ENCODE measurements at regions not wholly inside any gene's neighbourhood (a gene's known extent, or its start where the extent isn't known, plus 50 kb on each side); places are given as distances from the start of the nearest gene placed in this dataset.

DNA sequence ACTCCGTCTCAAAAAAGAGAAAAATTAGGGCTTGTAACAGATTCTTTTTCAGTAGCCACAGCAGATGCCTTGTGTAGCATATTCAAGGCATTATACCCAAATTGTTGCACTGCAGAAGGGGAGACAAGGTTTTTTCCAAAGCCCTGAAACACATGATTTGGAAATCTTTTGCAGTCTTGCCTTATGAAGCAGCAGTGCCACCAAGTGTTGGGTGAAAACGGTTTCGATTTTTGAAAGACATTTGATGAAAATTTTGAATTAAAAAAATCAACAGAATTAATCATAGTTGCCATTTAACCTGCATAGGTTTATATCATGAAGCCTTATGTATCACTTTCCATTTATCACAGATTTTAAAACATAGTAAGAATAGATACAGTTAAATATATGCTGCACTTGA is 479.5 kb downstream of the TAF11L14 start:
- no peaks in the 10 kb centered on the region for H3K27me3 Mint-ChIP-seq
- no peaks in the 10 kb centered on the region for H3K36me3 Mint-ChIP-seq
- no peaks in the 10 kb centered on the region for H3K4me1 Mint-ChIP-seq
- H3K27ac Mint-ChIP-seq, result no peak overlapping the region
- H3K4me3 Mint-ChIP-seq, result no peak overlapping the region
- H3K9me3 Mint-ChIP-seq, result no peaks in the 10 kb centered on the region

- H3K9me3 Mint-ChIP-seq, result no peaks in the 10 kb centered on the region
- peaks cover 2% of the 10 kb centered on the region for H3K27me3 Mint-ChIP-seq
- H3K36me3 Mint-ChIP-seq, result no peaks in the 10 kb centered on the region
- H3K4me3 Mint-ChIP-seq, result no peak overlapping the region
- no peak overlapping the region for H3K27ac Mint-ChIP-seq
- H3K4me1 Mint-ChIP-seq, result no peaks in the 10 kb centered on the region
Measured at GRCh38 chr5:18114151-18114757, 480.0 kb downstream of the TAF11L14 start.

- H3K27me3 Mint-ChIP-seq, result peaks cover 2% of the 10 kb centered on the region
- peaks cover 0 to 2% (median 0%) of the 10 kb centered on the region in 3 donors for H3K4me1 Mint-ChIP-seq
- H3K4me3 Mint-ChIP-seq, result no peak overlapping the region
- H3K36me3 Mint-ChIP-seq, result no peaks in the 10 kb centered on the region
- H3K9me3 Mint-ChIP-seq, result peaks cover 0 to 5% (median 0%) of the 10 kb centered on the region in 3 donors
- no peak overlapping the region for H3K27ac Mint-ChIP-seq
Measured at GRCh38 chr5:18117968-18118367, 483.7 kb downstream of the TAF11L14 start.

DNA sequence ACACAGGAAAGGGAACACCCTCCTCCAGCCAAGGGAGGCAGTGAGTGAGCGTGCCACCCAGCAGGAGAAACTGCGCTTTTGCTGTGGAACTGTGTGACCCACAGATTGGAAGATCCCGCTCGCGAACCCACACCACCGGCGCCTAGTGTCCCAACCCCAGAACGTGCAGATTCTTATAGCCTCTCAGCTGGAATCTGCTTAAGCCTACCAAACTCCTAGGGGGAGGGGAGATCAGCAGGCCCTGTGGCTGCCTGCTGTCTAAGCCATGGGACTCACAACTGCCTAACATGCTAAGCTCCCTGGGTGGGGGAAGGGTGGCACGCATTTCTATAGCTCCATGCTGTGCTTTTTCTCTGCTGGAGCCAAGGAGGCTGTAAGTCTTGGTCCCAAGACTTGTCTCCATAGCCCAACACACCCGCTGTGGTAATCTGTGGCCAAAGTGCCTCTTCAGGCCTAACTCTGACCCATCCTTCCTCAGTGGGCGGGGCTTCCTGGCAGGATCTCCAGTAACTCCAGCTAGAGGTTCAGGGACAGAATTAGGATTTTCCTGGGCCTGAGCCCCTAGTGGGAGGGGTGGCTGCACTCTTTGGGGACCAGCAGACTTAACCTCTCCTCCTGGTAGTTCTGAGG is 485.0 kb downstream of the TAF11L14 start:
- Mint-ChIP-seq H3K4me1 (peaks cover 0 to 2% (median 0%) of the 10 kb centered on the region in 3 donors), H3K4me3 (no peak overlapping the region), H3K9me3 (peaks cover 0 to 5% (median 5%) of the 10 kb centered on the region in 3 donors), H3K27ac (no peak overlapping the region), H3K27me3 (peaks cover 2% of the 10 kb centered on the region), H3K36me3 (peaks cover 1% of the 10 kb centered on the region)

GRCh38 chr5:18141222-18141621 is 507.0 kb downstream of the TAF11L14 start:
- Mint-ChIP-seq H3K27me3 (peaks cover 2% of the 10 kb centered on the region), H3K4me1 (no peaks in the 10 kb centered on the region), H3K27ac (no peak overlapping the region), H3K4me3 (no peak overlapping the region), H3K9me3 (peaks cover 6 to 14% (median 9%) of the 10 kb centered on the region in 3 donors), H3K36me3 (no peaks in the 10 kb centered on the region)

GRCh38 chr5:18142831-18143230 is 508.6 kb downstream of the TAF11L14 start:
- Mint-ChIP-seq H3K4me3 (no peak overlapping the region), H3K9me3 (peaks cover 6 to 12% (median 6%) of the 10 kb centered on the region in 3 donors), H3K4me1 (no peaks in the 10 kb centered on the region), H3K36me3 (no peaks in the 10 kb centered on the region), H3K27me3 (peaks cover 2% of the 10 kb centered on the region), H3K27ac (no peak overlapping the region)

DNA sequence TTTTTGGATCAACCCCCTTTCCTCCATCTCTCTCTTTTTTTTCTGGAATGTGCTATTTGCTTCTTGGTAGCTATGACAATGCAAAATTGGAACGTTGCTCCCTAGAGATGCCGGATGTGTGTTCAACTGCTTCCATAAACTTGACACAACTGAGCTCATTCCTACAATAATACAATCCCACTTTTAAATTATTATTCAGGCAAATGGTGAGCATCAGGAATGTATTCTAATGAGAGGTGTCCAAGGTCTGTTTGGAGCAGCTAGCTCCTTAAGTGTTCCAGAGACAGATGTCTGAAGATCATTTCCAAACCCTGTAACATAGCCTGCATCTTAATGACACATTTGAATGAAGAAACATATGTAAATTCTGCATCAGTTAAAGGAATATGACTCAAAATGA is 518.4 kb downstream of the TAF11L14 start:
- no peaks in the 10 kb centered on the region for H3K4me1 Mint-ChIP-seq
- H3K27ac Mint-ChIP-seq, result no peak overlapping the region
- peaks cover 4 to 7% (median 4%) of the 10 kb centered on the region in 3 donors for H3K9me3 Mint-ChIP-seq
- H3K27me3 Mint-ChIP-seq, result no peaks in the 10 kb centered on the region
- H3K4me3 Mint-ChIP-seq, result no peak overlapping the region
- H3K36me3 Mint-ChIP-seq, result peaks cover 1% of the 10 kb centered on the region

DNA sequence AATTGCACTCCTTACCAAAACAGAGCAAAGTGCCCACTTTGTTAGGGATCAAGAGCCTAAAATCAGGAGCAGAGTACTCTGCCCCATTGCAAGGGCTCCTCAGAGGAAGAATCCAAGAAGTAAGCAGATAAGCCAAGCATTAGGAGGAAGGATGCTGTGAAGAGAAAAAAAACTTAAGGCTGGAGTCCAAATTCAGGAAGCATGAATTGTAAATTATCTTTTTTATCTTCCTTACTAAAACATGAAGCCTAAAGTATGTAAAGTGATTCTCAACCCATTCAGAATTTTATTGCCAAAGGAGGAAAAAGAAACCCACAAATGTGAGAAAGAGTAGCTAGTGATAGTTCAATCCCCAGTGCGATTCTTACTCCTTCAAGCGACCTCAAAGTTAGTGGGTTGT is 523.9 kb downstream of the TAF11L14 start:
- H3K27ac Mint-ChIP-seq, result peak overlapping the region in 1 of 3 donors; percentile 50
- H3K9me3 Mint-ChIP-seq, result peaks cover 2 to 11% (median 6%) of the 10 kb centered on the region in 3 donors
- no peaks in the 10 kb centered on the region for H3K27me3 Mint-ChIP-seq
- no peak overlapping the region for H3K4me3 Mint-ChIP-seq
- peaks cover 2% of the 10 kb centered on the region for H3K36me3 Mint-ChIP-seq
- H3K4me1 Mint-ChIP-seq, result no peaks in the 10 kb centered on the region

DNA sequence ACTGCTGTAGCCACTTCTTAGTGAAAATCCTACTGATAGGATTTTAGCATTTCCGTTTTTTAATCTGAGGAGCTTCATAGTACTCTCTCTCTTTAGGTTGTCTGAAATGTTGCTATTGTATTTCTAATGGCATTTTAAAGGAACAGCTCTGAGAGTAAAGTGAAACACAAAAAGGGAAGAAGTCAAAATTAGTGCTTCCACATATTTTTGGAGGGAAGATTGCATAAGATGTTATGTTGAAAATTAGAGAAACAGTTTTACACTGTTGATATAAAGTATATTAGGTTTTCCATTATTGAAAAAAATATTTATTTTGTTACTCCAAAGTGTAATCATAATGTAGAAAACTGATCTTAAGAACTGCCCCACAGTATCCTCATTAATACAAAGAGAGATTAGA is 525.1 kb downstream of the TAF11L14 start:
- Mint-ChIP-seq H3K36me3 (peaks cover 2% of the 10 kb centered on the region), H3K9me3 (peaks cover 2 to 7% (median 6%) of the 10 kb centered on the region in 3 donors)

DNA sequence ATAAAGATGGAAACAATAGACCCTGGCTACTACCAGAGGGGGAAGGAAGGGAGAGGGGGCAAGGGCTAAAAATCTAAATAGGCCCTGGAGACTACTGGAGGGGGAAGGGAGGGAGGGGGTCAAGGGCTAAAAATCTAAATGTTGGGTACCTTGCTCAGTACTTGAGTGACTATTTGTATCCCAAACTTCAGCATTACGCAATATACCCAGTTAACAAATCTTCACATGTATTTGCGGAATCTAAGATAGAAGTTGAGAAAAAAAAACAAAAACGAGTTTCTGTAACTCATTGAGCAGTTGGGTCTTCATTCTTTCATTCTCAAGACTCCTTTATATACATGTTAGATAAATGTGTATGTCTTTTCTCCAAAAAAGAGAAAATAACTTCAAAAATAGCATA is 537.4 kb downstream of the TAF11L14 start:
- Mint-ChIP-seq H3K9me3 (peaks cover 7 to 20% (median 10%) of the 10 kb centered on the region in 3 donors), H3K27ac (no peak overlapping the region)

More for the DNA sequence above, 525.1 kb downstream of the TAF11L14 start:
- Mint-ChIP-seq H3K27me3 (no peaks in the 10 kb centered on the region), H3K27ac (no peak overlapping the region), H3K4me1 (no peaks in the 10 kb centered on the region), H3K4me3 (no peak overlapping the region)

DNA sequence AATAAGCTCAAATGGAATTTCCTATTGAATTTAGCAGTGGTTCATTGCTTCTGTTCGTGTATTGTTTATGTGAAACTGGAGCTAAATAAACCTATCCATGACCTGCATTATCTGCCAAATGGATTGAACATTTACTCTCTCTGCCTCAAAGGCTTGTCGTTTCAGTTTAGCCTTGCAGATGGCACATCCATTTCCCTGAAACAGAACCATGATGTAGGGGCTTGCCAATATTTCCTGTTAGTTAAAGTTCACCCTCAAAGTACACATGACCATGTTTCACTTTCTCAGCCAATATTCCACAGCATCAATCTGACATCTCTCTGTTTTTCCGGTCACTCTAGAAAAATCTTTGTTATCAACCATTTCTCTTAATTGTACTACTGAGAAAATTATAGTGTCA is 545.3 kb downstream of the TAF11L14 start:
- H3K27me3 Mint-ChIP-seq, result no peaks in the 10 kb centered on the region
- no peaks in the 10 kb centered on the region for H3K36me3 Mint-ChIP-seq
- H3K4me3 Mint-ChIP-seq, result no peak overlapping the region
- no peak overlapping the region for H3K27ac Mint-ChIP-seq
- peaks cover 0 to 7% (median 3%) of the 10 kb centered on the region in 3 donors for H3K9me3 Mint-ChIP-seq
- H3K4me1 Mint-ChIP-seq, result no peaks in the 10 kb centered on the region

More for the DNA sequence above, 537.4 kb downstream of the TAF11L14 start:
- Mint-ChIP-seq H3K4me3 (no peak overlapping the region), H3K27me3 (no peaks in the 10 kb centered on the region), H3K36me3 (no peaks in the 10 kb centered on the region), H3K4me1 (peaks cover 0 to 1% (median 0%) of the 10 kb centered on the region in 3 donors)

DNA sequence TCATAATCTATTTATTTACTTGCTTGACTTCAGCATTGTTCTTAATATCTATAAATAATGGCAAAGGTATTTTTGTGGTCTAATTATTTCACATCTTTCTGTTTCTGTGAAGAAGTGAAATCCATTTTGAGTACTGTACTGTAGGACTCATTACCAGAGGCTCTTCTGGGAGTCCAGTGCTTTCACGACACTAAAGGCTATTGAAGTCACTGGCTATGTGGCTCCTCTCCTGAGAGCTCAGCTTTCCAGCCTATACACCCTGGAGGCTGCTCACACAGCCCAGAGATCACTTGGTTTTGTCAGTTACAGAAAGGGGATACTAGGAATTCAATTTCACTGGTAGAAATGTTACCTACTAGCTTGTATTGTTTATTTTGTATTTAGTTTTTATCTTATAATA is 547.3 kb downstream of the TAF11L14 start:
- Mint-ChIP-seq H3K27me3 (no peaks in the 10 kb centered on the region), H3K4me3 (no peak overlapping the region), H3K9me3 (peaks cover 0 to 7% (median 3%) of the 10 kb centered on the region in 3 donors), H3K36me3 (no peaks in the 10 kb centered on the region), H3K4me1 (no peaks in the 10 kb centered on the region), H3K27ac (no peak overlapping the region)

DNA sequence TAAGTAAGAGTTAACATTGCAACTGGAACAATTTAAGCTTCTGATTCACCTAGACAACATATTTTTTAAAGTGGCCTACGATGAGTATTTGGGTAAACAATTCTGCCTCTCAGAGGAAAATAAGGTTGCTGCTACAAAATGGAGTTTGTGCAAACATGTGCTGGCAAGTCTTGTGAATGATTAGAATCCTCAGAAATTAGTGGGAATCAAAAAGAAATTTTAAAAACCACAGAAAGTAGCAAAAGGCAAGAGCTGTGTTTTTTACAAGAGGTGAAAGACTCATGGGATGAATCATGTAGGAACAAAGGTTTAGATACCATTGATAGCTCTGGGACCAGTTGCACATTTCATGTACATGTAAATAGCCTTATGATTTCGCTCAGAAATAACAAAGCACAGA is 561.6 kb downstream of the TAF11L14 start:
- Mint-ChIP-seq H3K4me1 (peaks cover 0 to 2% (median 0%) of the 10 kb centered on the region in 3 donors), H3K4me3 (no peak overlapping the region), H3K36me3 (no peaks in the 10 kb centered on the region), H3K27ac (no peak overlapping the region), H3K9me3 (peaks cover 8 to 18% (median 9%) of the 10 kb centered on the region in 3 donors), H3K27me3 (no peaks in the 10 kb centered on the region)

DNA sequence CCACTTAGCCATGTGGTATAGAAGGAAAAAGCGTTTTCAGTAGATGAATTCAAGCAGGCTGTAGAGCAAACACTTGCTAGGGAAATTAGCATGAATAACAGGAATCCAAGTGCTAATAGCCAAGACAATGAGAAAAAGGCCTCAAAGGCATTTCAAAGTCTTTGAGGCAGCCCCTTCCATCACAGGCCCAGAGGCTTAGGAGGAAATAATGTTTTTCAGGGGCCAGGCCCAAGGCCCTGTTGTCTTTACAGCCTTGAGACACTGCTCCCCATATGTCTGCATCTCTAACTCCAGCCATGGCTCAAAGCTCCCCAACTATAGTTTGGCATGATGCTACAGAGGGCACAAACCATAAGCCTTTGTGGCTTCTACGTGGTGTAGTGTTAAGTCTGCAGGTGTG is 563.5 kb downstream of the TAF11L14 start:
- Mint-ChIP-seq H3K27ac (no peak overlapping the region), H3K27me3 (no peaks in the 10 kb centered on the region), H3K9me3 (peaks cover 5 to 14% (median 8%) of the 10 kb centered on the region in 3 donors), H3K36me3 (no peaks in the 10 kb centered on the region), H3K4me3 (no peak overlapping the region), H3K4me1 (peaks cover 0 to 2% (median 0%) of the 10 kb centered on the region in 3 donors)

GRCh38 chr5:18202164-18202563 is 567.9 kb downstream of the TAF11L14 start:
- H3K4me1 Mint-ChIP-seq, result peaks cover 0 to under 1% (median 0%) of the 10 kb centered on the region in 3 donors
- no peaks in the 10 kb centered on the region for H3K36me3 Mint-ChIP-seq
- H3K9me3 Mint-ChIP-seq, result peaks cover 4 to 5% (median 5%) of the 10 kb centered on the region in 3 donors
- H3K27ac Mint-ChIP-seq, result no peak overlapping the region
- no peaks in the 10 kb centered on the region for H3K27me3 Mint-ChIP-seq
- no peak overlapping the region for H3K4me3 Mint-ChIP-seq

DNA sequence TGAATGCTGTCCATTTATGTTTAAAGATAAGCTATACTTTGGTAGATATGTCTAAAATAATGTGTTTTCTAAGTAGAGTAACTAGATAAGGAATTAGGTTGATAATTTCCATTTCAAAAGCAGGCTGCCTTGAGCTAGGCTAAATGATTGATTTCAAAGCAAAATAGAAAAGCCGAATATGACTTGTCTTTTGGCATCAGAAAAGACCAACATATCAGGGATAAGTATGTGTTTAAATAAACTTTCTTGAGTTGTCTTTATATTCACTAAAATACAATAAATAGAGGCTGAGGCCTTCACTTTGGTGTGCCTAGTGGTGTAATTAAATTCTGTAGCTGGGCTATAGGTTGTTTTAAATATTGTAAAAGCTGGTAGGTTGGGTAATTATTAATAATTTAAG is 569.0 kb downstream of the TAF11L14 start:
- no peak overlapping the region for H3K4me3 Mint-ChIP-seq
- H3K27ac Mint-ChIP-seq, result no peak overlapping the region
- peaks cover 0 to 2% (median 0%) of the 10 kb centered on the region in 3 donors for H3K9me3 Mint-ChIP-seq
- H3K27me3 Mint-ChIP-seq, result no peaks in the 10 kb centered on the region
- H3K4me1 Mint-ChIP-seq, result no peaks in the 10 kb centered on the region
- no peaks in the 10 kb centered on the region for H3K36me3 Mint-ChIP-seq
